Neural cell (in vitro differentiated cells): ENCODE measurements at regions not wholly inside any gene's neighbourhood (a gene's known extent, or its start where the extent isn't known, plus 50 kb on each side); places are given as distances from the start of the nearest gene placed in this dataset.

Experiments used
- CTCF ChIP-seq: fragments of 450-650 bp; IDR thresholded peaks from 2 replicates; pipeline ENCODE4 v1.5.1; 2014; ENCODE audit warnings: antibody characterized with exemption, mild to moderate bottlenecking, moderate library complexity; ENCODE audit not compliant: poor library complexity, severe bottlenecking
- EP300 ChIP-seq: fragments of 450-650 bp; conservative IDR thresholded peaks from 2 replicates; pipeline ENCODE4 v1.6.1; 2014; ENCODE audit warnings: antibody characterized with exemption, mild to moderate bottlenecking, moderate library complexity; ENCODE audit not compliant: poor library complexity, severe bottlenecking
- EZH2 ChIP-seq: fragments of 200-600, 300-800 bp; shearing (Covaris generic), sonication (generic); IDR thresholded peaks from 2 replicates; pipeline ENCODE4 v1.6.1; 2014; ENCODE audit warnings: antibody characterized with exemption, low read length, borderline replicate concordance, mild to moderate bottlenecking; ENCODE audit not compliant: insufficient read depth, poor library complexity, severe bottlenecking
- POLR2AphosphoS5 ChIP-seq: IDR thresholded peaks from 2 replicates; pipeline ENCODE4 v1.6.1; 2012
- TAF1 ChIP-seq: IDR thresholded peaks from 2 replicates; pipeline ENCODE4 v1.6.1; 2012; ENCODE audit warnings: low read depth

- TF ChIP-seq CTCF (no peak), EZH2 (no peak), POLR2AphosphoS5 (no peak), TAF1 (no peak), EP300 (no peak)
Measured at GRCh38 chr13:110073982-110074381, 233.0 kb downstream of the COL4A1 start.
